H1 (cell line): ENCODE measurements at regions not wholly inside any gene's neighbourhood (a gene's known extent, or its start where the extent isn't known, plus 50 kb on each side); places are given as distances from the start of the nearest gene placed in this dataset.
A peak's percentile ranks its signal among the peaks of the same experiment; 100 is the strongest.

Source experiments
- CTCF ChIA-PET: fragments of 300-600 bp; sonication (Branson Sonifier 250); formaldehyde crosslinking; loops from one replicate; lab custom pipeline; 2021; ENCODE audit not compliant: partially characterized antibody; lab: Charles Lee
- POLR2A ChIA-PET: fragments of 300-600 bp; sonication (Branson Sonifier 250); formaldehyde crosslinking; loops from one replicate; lab custom pipeline; 2021; ENCODE audit warnings: inconsistent platforms; ENCODE audit not compliant: partially characterized antibody; lab: Charles Lee
- DNase-seq, 2 experiments: peaks; one replicate each; pipeline versions ENCODE4 v3.0.0 to v3.0.0-alpha.2; 2010 to 2022; ENCODE audit warnings: low spot score in 2 of 2, low read depth in 1 of 2, mixed read lengths in 1 of 2
- FAIRE-seq: peaks from 2 replicates; lab custom pipeline; 2011; peaks lifted over from hg19 to GRCh38; lab: Jason Lieb, UNC
- H2AFZ ChIP-seq: 2 replicates; pipeline ENCODE4 v1.8.1; 2012; ENCODE audit warnings: low read length, inconsistent platforms
- H2AK5ac ChIP-seq: 2 replicates; pipeline ENCODE4 v1.6.1; 2013; ENCODE audit warnings: low read depth, low read length
- H2BK120ac ChIP-seq: replicated peaks from 2 replicates; pipeline ENCODE3; 2013; ENCODE audit warnings: low read depth, low read length, inconsistent platforms
- H2BK12ac ChIP-seq: 2 replicates; pipeline ENCODE4 v1.6.1; 2013; ENCODE audit warnings: low read depth, low read length
- H2BK15ac ChIP-seq: 2 replicates; pipeline ENCODE4 v1.6.1; 2013; ENCODE audit warnings: low read length
- H2BK20ac ChIP-seq: 2 replicates; pipeline ENCODE4 v1.6.1; 2013; ENCODE audit warnings: low read length
- H2BK5ac ChIP-seq: 2 replicates; pipeline ENCODE4 v1.6.1; 2013; ENCODE audit warnings: low read depth, low read length
- H3K14ac ChIP-seq: 2 replicates; pipeline ENCODE4 v1.6.1; 2013; ENCODE audit warnings: inconsistent platforms; ENCODE audit not compliant: insufficient read length
- H3K18ac ChIP-seq: 2 replicates; pipeline ENCODE4 v1.6.1; 2013; ENCODE audit warnings: low read length; ENCODE audit errors: extremely low read depth
- H3K23ac ChIP-seq: 2 replicates; pipeline ENCODE4 v1.6.1; 2013; ENCODE audit warnings: inconsistent platforms; ENCODE audit not compliant: insufficient read length
- H3K23me2 ChIP-seq: 2 replicates; pipeline ENCODE4 v1.6.1; 2013; ENCODE audit warnings: low read depth, low read length
- H3K27ac ChIP-seq: 2 replicates; pipeline ENCODE4 v1.6.1; 2011; ENCODE audit warnings: low read depth, low read length, inconsistent platforms
- H3K27me3 ChIP-seq, 4 experiments: replicated peaks in 1 of 4; 1 replicate in 1 of 4; 2 replicates in 3 of 4; pipeline versions ENCODE4 v1.6.1 to v1.8.1; 2011 to 2013; ENCODE audit warnings: low read length in 3 of 4, mild to moderate bottlenecking in 3 of 4, inconsistent platforms in 2 of 4, mixed read lengths in 2 of 4, moderate library complexity in 1 of 4; ENCODE audit not compliant: control insufficient read depth in 3 of 4, insufficient read depth in 3 of 4; ENCODE audit errors: extremely low read depth in 1 of 4
- H3K36me3 ChIP-seq, 4 experiments: 2 replicates each; pipeline versions ENCODE4 v1.6.1 to v1.8.1; 2011 to 2013; ENCODE audit warnings: mild to moderate bottlenecking in 4 of 4, low read length in 3 of 4, moderate library complexity in 2 of 4, control low read depth in 1 of 4, inconsistent platforms in 1 of 4; ENCODE audit not compliant: insufficient read depth in 4 of 4, control insufficient read depth in 2 of 4
- H3K4ac ChIP-seq: replicated peaks from 2 replicates; pipeline ENCODE3; 2013; ENCODE audit warnings: low read length, low read depth, mixed read lengths, inconsistent platforms; ENCODE audit not compliant: insufficient read length
- H3K4me1 ChIP-seq, 4 experiments: replicated peaks in 1 of 4; 1 replicate in 1 of 4; 2 replicates in 3 of 4; pipeline versions ENCODE4 v1.6.1 to v1.8.1; 2011 to 2013; ENCODE audit warnings: low read length in 3 of 4, inconsistent platforms in 2 of 4, mixed read lengths in 1 of 4; ENCODE audit not compliant: insufficient read depth in 4 of 4, control insufficient read depth in 3 of 4
- H3K4me2 ChIP-seq, 2 experiments: 2 replicates each; pipeline versions ENCODE4 v1.6.1 to v1.8.1; 2011 to 2013; ENCODE audit warnings: low read depth in 2 of 2, low read length in 2 of 2, control low read depth in 1 of 2, inconsistent platforms in 1 of 2, mild to moderate bottlenecking in 1 of 2; ENCODE audit not compliant: insufficient read depth in 1 of 2
- H3K4me3 ChIP-seq, 4 experiments: fragments of 200-600, 300-600 bp in 1 of 4; sonication (generic), shearing (Covaris generic), sonication (Bioruptor Twin) in 1 of 4; 2 replicates each; pipeline versions ENCODE4 v1.5.1 to v1.8.1; 2011 to 2016; ENCODE audit warnings: low read length in 4 of 4, low read depth in 3 of 4, control low read depth in 2 of 4, inconsistent platforms in 2 of 4, mild to moderate bottlenecking in 2 of 4, mixed read lengths in 1 of 4, moderate library complexity in 1 of 4; ENCODE audit not compliant: insufficient read depth in 2 of 4; ENCODE audit errors: extremely low read depth in 1 of 4
- H3K56ac ChIP-seq: replicated peaks from 2 replicates; pipeline ENCODE3; 2013; ENCODE audit warnings: low read depth, mild to moderate bottlenecking, mixed read lengths, low read length, inconsistent platforms; ENCODE audit not compliant: insufficient read length
- H3K79me1 ChIP-seq: 2 replicates; pipeline ENCODE4 v1.6.1; 2013; ENCODE audit warnings: low read depth, low read length, control low read depth
- H3K79me2 ChIP-seq, 2 experiments: 2 replicates each; pipeline versions ENCODE4 v1.6.1 to v1.8.1; 2012 to 2013; ENCODE audit warnings: low read length in 2 of 2, mild to moderate bottlenecking in 2 of 2, inconsistent platforms in 1 of 2; ENCODE audit not compliant: insufficient read depth in 2 of 2, control insufficient read depth in 1 of 2
- H3K9ac ChIP-seq, 4 experiments: replicated peaks in 1 of 4; 1 replicate in 1 of 4; 2 replicates in 3 of 4; pipeline versions ENCODE4 v1.6.1 to v1.8.1; 2011 to 2013; ENCODE audit warnings: low read depth in 3 of 4, low read length in 3 of 4, control low read depth in 2 of 4, mild to moderate bottlenecking in 2 of 4, moderate library complexity in 2 of 4, inconsistent platforms in 1 of 4; ENCODE audit errors: extremely low read depth in 1 of 4
- H3K9me3 ChIP-seq, 2 experiments: 2 replicates each; pipeline versions ENCODE4 v1.6.1 to v1.8.1; 2012 to 2013; ENCODE audit warnings: mild to moderate bottlenecking in 2 of 2, moderate library complexity in 2 of 2, control low read depth in 1 of 2, inconsistent platforms in 1 of 2, low read depth in 1 of 2, low read length in 1 of 2, mixed read lengths in 1 of 2; ENCODE audit not compliant: insufficient read depth in 2 of 2
- H4K20me1 ChIP-seq, 2 experiments: replicated peaks in 1 of 2; 2 replicates each; pipeline versions ENCODE3 to v1.8.1; 2011 to 2013; ENCODE audit warnings: inconsistent platforms in 2 of 2, low read length in 2 of 2, mild to moderate bottlenecking in 1 of 2; ENCODE audit not compliant: insufficient read depth in 2 of 2, control insufficient read depth in 1 of 2
- H4K5ac ChIP-seq: 2 replicates; pipeline ENCODE4 v1.6.1; 2013; ENCODE audit warnings: low read length, low read depth, mixed read lengths, inconsistent platforms; ENCODE audit not compliant: insufficient read length
- H4K8ac ChIP-seq: 2 replicates; pipeline ENCODE4 v1.8.0; 2013; ENCODE audit warnings: mild to moderate bottlenecking, moderate library complexity, low read length, inconsistent platforms; ENCODE audit not compliant: insufficient read depth; ENCODE audit errors: extremely low read depth
- H4K91ac ChIP-seq: replicated peaks from 2 replicates; pipeline ENCODE3; 2013; ENCODE audit warnings: low read length, mixed read lengths, inconsistent platforms; ENCODE audit not compliant: insufficient read length
- RFX5 ChIP-seq: IDR thresholded peaks from 2 replicates; pipeline ENCODE4 v1.6.1; 2011; ENCODE audit warnings: low read depth, low read length, improper control_type of control experiment, borderline replicate concordance
- YY1 ChIP-seq: IDR thresholded peaks from 2 replicates; pipeline ENCODE4 v1.6.1; 2011; ENCODE audit warnings: low read depth, mild to moderate bottlenecking, low read length
- WGBS, 2 experiments: shearing (Covaris generic) in 1 of 2; methylation state at CpG; one replicate each; pipeline versions ENCODE4 v1.1.6 to v1.1.7; 2013 to 2015; ENCODE audit warnings: low lambda C conversion rate in 2 of 2, mixed read lengths in 2 of 2, inconsistent platforms in 1 of 2, low coverage in 1 of 2, missing lambda C conversion rate in 1 of 2; ENCODE audit not compliant: insufficient replicate concordance in 2 of 2, insufficient coverage in 1 of 2, insufficient read length in 1 of 2; ENCODE audit errors: extremely low coverage in 1 of 2, missing lambda C conversion rate in 1 of 2; 5-methylcytosine and 5-hydroxymethylcytosine counted together

DNA sequence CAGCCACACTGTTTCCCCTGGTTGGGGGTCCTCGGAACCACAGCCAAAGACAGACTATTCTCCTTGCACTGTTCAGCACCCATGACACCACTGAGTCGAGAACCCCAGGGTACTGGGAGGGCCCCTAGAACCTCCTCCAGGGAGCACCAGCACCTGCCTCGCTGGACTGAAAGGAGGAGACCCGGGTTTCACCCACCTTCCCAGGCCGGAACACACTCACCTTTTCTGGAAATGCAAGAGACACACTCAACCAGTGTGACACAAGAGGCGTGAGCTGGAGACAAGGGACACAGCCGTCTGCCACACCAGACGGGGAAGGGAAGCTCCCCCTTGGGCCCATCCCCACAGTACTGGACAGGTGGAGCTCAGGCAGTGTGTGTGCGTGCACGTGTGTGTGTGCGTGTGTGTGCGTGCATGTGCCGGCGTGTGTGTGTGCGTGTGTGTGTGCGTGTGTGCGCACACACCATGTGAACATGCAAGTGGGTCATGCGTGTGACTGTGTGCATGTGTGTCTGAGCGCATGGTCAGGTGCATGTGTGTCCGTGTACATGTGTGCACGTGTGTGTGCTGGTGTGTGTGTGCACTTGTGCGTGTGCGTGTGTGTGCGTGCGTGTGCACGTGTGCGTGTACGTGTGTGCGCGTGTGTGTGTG lies 128.8 kb upstream of the NKX1-1 start:
- Histone ChIP-seq H3K9me3 (no peaks in the 10 kb centered on the region), H4K5ac (no peak overlapping the region), H3K27me3 (no peaks in the 10 kb centered on the region), H3K36me3 (no peaks in the 10 kb centered on the region), H3K9ac (no peak overlapping the region; a peak in 2 of 7 replicates), H2AFZ (no peak overlapping the region), H2BK120ac (no peak overlapping the region), H2BK12ac (peak overlapping the region; percentile 91; the same call in 1 of the 2 replicates), H3K23ac (no peak overlapping the region), H4K20me1 (peaks cover 0 to 6% of the 10 kb centered on the region in 2 experiments), H3K79me1 (no peaks in the 10 kb centered on the region), H2BK15ac (no peak overlapping the region), H3K4me1 (no peaks in the 10 kb centered on the region; a peak in 1 of 7 replicates), H3K4me3 (no peak overlapping the region), H3K18ac (peak overlapping the region; percentile 60), H2AK5ac (no peak overlapping the region), H3K79me2 (no peaks in the 10 kb centered on the region), H3K14ac (no peak overlapping the region), H3K23me2 (peaks cover 3% of the 10 kb centered on the region; the same call in 1 of the 2 replicates), H3K4ac (no peak overlapping the region), H2BK20ac (no peak overlapping the region), H3K4me2 (no peak overlapping the region), H4K91ac (peak overlapping the region; percentile 80), H2BK5ac (peak overlapping the region; percentile 76), H3K56ac (no peak overlapping the region), H4K8ac (no peak overlapping the region), H3K27ac (no peak overlapping the region)
- FAIRE-seq (no peak), DNase-seq (no peak)
- ChIA-PET CTCF (interaction anchor here (0.6 to 5.9 kb wide), 3 partner anchors 15 to 94 kb away, joined by 3 to 49 read pairs (median 4); no protein-coding TSS in a partner anchor), POLR2A (no interaction called here)
- TF ChIP-seq RFX5: no peak
- no peak for TF ChIP-seq YY1
- 91% methylated on average over 30 of the region's 30 CpGs; no CpG with 5 or more reads in 1 of the 2 experiments for WGBS, 2 experiments
